Esophagus (tissue), 2 donors: ENCODE measurements at regions not wholly inside any gene's neighbourhood (a gene's known extent, or its start where the extent isn't known, plus 50 kb on each side); places are given as distances from the start of the nearest gene placed in this dataset.
"Not testable (repeated sequence)": the region's sequence is repeated elsewhere in the genome, so short reads cannot be mapped to it uniquely, and the experiment has no call there.

Experiments used
- H3K27ac ChIP-seq, 2 donors: one replicate each; pipeline ENCODE4 v1.5.1; 2013; ENCODE audit warnings: low read depth in 2 of 2, mild to moderate bottlenecking in 2 of 2, inconsistent platforms in 1 of 2, low read length in 1 of 2, moderate library complexity in 1 of 2
- H3K27me3 ChIP-seq, 2 donors: one replicate each; pipeline ENCODE4 v1.6.1; 2013; ENCODE audit warnings: low read length in 2 of 2, control low read depth in 1 of 2, mild to moderate bottlenecking in 1 of 2; ENCODE audit not compliant: insufficient read depth in 2 of 2, control insufficient read depth in 1 of 2
- H3K36me3 ChIP-seq, 2 donors: one replicate each; pipeline ENCODE4 v1.6.1; 2013; ENCODE audit warnings: low read length in 1 of 2; ENCODE audit not compliant: control insufficient read depth in 2 of 2, insufficient read depth in 2 of 2
- H3K4me1 ChIP-seq, 2 donors: one replicate each; pipeline ENCODE4 v1.6.1; 2013; ENCODE audit warnings: low read length in 1 of 2; ENCODE audit not compliant: control insufficient read depth in 2 of 2, insufficient read depth in 2 of 2
- H3K4me3 ChIP-seq, 2 donors: one replicate each; pipeline ENCODE4 v1.5.1; 2013; ENCODE audit warnings: low read length in 2 of 2, mild to moderate bottlenecking in 2 of 2, low read depth in 1 of 2, moderate library complexity in 1 of 2
- H3K9me3 ChIP-seq, 2 donors: one replicate each; pipeline ENCODE4 v1.6.1; 2013; ENCODE audit warnings: mild to moderate bottlenecking in 2 of 2, low read depth in 1 of 2, low read length in 1 of 2, moderate library complexity in 1 of 2; ENCODE audit not compliant: control insufficient read depth in 2 of 2, insufficient read depth in 1 of 2
- WGBS, 2 donors: extraction: QIAGEN DNeasy Blood & Tissue Kit; methylation state at CpG; one replicate each; pipeline ENCODE4 v1.1.7; 2013; 5-methylcytosine and 5-hydroxymethylcytosine counted together
- donor health status: healthy with polysubstance abuse.
- donor health status: Bipolar disorder and iron deficiency.

DNA sequence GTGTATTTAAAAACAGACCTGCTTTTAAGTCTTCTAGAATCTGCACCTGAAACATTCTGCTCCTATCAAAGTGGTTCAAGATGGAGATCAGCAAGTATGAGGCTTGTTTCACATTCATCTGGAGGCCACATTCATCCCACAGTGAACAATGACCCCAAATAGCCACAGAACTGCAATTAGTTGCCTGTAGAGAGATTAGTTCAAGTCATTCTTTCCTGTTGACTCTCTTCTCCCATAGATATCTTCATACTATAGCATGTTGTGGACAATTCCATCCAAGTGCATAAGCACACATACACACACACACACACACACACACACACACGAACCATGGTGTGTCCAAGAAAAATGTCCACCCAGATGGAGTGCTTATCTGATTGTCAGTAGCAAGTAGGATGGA lies 101.7 kb upstream of the FGGY start:
- no peaks in the 10 kb centered on the region for H3K27me3 ChIP-seq
- no peak overlapping the region for H3K27ac ChIP-seq
- WGBS, 2 donors: 73 to 87% methylated on average over 1 of the region's 1 CpG
- H3K9me3 ChIP-seq: no peaks in the 10 kb centered on the region
- no peak overlapping the region for H3K4me3 ChIP-seq
- no peaks in the 10 kb centered on the region for H3K4me1 ChIP-seq
- no peaks in the 10 kb centered on the region for H3K36me3 ChIP-seq

DNA sequence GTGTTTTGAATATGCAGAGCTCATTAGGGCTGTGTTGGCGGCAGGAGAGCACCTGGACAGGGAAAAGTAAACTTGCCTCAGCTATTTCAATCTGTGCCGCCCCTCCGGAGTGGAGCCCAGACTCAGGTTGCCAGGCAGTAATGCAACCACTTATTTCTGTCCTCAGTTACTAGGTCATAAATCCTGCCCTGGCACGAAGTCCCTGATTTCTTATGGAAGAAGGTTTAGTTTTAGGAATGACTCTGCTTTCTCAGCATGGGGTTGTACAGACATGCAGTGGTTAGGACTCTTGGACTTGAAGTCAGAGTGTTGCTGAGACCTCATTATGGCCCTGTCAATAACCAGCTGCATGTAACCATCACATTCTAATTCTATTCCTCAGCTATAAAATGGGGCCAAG lies 98.3 kb upstream of the FGGY start:
- Histone ChIP-seq H3K36me3 (no peaks in the 10 kb centered on the region), H3K4me3 (no peak overlapping the region), H3K9me3 (no peaks in the 10 kb centered on the region), H3K27ac (no peak overlapping the region), H3K4me1 (no peaks in the 10 kb centered on the region), H3K27me3 (no peaks in the 10 kb centered on the region)
- 48 to 53% methylated on average over 4 of the region's 4 CpGs for WGBS, 2 donors

DNA sequence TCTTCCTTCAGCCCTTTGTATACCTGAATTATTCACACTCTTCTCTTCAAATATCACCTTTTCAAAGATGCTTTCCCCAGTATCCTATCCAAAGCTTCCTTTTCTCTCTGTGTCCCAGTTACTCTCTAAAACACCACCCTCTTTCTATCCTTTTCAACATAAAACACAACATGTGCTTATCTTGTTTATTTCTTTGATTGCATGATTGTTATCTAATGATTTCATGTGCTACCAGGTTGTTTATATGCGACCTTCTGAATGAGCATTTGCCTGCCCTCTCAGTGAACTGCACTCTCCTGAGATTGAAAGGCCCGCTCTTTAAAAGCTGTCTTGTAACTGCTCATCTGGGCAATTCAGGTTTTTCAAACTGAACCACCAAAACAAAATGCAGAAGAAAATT lies 97.7 kb upstream of the FGGY start:
- Histone ChIP-seq H3K9me3 (no peaks in the 10 kb centered on the region), H3K4me3 (no peak overlapping the region), H3K27me3 (no peaks in the 10 kb centered on the region), H3K27ac (no peak overlapping the region), H3K36me3 (no peaks in the 10 kb centered on the region), H3K4me1 (no peaks in the 10 kb centered on the region)
- WGBS, 2 donors: 88 to 95% methylated on average over 2 of the region's 2 CpGs

DNA sequence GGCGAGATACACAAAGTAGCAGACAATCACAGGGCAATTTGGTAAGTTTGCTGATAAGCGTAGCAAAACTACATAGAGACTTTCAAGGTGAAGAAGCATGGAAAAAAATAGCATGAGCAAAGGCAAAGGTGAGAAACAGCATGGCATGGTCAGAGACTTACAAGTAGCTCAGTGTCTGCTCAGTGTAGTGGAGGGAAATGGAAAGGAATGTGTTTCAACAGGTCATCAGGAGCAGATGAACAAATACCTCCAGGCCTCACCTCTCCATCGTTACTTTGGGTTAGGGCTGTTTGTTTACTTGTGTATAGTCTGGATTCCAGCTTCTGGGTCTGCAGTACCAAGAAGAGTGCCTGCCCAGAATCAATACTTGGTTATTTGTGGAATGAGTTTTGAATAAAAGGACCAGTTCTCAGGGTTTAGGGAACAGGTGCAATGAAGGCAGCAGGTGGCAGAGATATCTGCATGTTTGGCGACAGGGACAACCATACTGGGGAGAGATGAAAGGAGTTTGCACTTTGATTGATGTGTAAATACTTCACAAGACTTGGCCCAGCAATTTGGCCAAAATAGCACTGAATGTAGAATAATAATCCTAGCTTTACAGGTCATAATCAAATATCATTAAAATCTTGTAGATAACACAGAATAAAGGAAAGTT lies 97.0 kb upstream of the FGGY start:
- H3K4me3 ChIP-seq: no peak overlapping the region
- WGBS, 2 donors: 63 to 83% methylated on average over 4 of the region's 4 CpGs

DNA sequence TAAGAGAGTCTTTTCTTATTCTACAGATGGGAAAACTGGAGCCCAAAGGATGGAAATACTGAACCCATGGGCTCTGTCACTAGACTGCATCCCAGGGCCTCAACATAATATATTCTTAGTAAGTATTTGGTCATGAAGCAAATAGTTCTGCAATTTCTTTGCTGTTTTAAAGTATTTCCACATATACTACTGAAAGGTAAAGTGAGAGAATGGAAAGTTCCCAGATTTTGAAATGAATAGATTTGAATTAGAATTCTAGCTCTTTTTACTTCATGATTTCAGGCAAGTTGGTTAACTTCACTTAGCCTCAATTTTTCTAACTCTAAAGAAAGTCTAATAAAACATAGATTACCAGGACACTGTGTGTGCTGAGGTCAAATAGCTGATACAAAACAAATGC lies 95.6 kb upstream of the FGGY start:
- H3K4me1 ChIP-seq: no peaks in the 10 kb centered on the region
- H3K36me3 ChIP-seq: no peaks in the 10 kb centered on the region
- no peaks in the 10 kb centered on the region for H3K27me3 ChIP-seq
- H3K4me3 ChIP-seq: no peak overlapping the region
- no peak overlapping the region for H3K27ac ChIP-seq
- H3K9me3 ChIP-seq: no peaks in the 10 kb centered on the region

More for the DNA sequence above, 97.0 kb upstream of the FGGY start:
- H3K36me3 ChIP-seq: no peaks in the 10 kb centered on the region
- H3K27ac ChIP-seq: no peak overlapping the region
- no peaks in the 10 kb centered on the region for H3K4me1 ChIP-seq
- no peaks in the 10 kb centered on the region for H3K27me3 ChIP-seq
- H3K9me3 ChIP-seq: no peaks in the 10 kb centered on the region

DNA sequence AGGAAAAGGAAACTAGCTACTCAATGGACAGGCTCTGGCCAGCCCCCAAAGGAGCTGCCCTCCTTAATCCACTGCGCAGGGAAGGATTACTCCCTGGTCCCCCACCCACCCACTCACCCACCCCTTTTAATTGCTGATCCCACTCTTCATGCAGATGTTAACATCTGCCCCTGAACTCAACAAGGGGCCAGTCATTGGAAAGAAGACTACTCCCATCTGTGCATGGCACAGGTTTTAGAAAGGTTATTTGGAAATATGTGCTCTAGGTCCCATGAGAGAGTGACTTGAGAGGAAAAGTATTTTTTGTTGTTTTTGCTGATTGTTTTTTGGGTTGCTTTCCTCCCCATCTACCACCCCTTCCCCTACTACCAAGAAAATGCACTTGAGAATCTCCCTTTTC lies 94.4 kb upstream of the FGGY start:
- WGBS, 2 donors: 83 to 92% methylated on average over 1 of the region's 1 CpG

DNA sequence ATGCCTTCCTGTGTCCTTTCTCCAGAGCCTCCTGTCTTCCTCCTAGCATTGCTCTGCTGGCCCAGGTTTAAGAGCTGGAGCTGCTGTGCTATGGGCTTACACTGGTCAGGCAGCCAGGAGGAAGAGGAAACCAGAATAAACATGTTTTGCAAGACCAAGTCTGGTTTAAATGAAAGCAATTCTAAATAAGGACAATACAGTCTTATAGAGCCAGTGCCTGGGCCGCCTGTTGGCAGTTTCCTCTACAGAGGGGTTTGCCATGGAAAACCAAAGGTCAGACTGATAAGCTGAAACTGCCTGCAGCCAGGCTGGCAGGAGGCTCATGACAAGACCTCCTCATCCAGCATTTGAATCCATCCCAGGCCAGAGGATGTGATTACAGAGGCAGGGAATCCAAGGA lies 92.9 kb upstream of the FGGY start:
- Histone ChIP-seq H3K4me1 (no peaks in the 10 kb centered on the region), H3K9me3 (no peaks in the 10 kb centered on the region), H3K27me3 (no peaks in the 10 kb centered on the region), H3K36me3 (no peaks in the 10 kb centered on the region), H3K4me3 (no peak overlapping the region), H3K27ac (peak overlapping the region; percentile 4 to 41)
- 41 to 56% methylated on average over 1 of the region's 1 CpG for WGBS, 2 donors

More for the DNA sequence above, 94.4 kb upstream of the FGGY start:
- Histone ChIP-seq H3K9me3 (no peaks in the 10 kb centered on the region), H3K4me3 (no peak overlapping the region), H3K27me3 (no peaks in the 10 kb centered on the region), H3K4me1 (no peaks in the 10 kb centered on the region), H3K36me3 (no peaks in the 10 kb centered on the region), H3K27ac (no peak overlapping the region)

DNA sequence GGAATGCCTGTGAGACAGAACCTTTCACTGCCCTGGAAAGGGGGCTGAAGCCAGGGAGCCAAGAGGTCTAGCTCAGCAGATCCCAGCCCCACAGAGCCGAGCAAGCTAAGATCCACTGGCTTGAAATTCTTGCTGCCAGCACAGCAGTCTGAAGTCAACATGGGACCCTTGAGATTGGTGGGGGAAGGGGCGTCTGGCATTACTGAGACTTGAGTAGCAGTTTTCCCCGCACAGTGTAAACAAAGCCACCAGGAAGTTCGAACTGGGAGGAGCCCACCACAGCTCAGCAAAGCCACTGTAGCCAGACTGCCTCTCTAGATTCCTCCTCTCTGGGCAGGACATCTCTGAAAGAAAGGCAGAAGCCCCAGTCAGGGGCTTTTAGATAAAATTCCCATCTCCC lies 90.3 kb upstream of the FGGY start:
- 66 to 76% methylated on average over 4 of the region's 4 CpGs for WGBS, 2 donors
- not testable (repeated sequence) for H3K4me1 ChIP-seq, H3K36me3 ChIP-seq, H3K27me3 ChIP-seq, H3K4me3 ChIP-seq, H3K9me3 ChIP-seq, H3K27ac ChIP-seq

DNA sequence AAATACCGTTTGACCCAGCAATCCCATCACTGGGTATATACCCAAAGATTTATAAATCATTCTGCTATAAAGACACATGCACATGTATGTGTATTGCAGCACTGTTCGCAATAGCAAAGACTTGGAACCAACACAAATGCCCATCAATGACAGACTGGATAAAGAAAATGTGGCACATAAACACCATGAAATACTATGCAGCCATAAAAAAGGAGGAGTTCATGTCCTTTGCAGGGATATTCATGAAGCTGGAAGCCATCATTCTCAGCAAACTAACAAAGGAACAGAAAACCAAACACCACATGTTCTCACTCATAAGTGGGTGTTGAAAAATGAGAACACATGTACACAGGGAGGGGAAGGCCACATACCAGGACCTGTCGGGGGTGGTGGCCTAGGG lies 86.5 kb upstream of the FGGY start:
- not testable (repeated sequence) for H3K4me3 ChIP-seq, H3K36me3 ChIP-seq, H3K9me3 ChIP-seq, H3K27ac ChIP-seq, H3K27me3 ChIP-seq, H3K4me1 ChIP-seq
- WGBS, 2 donors: 82 to 92% methylated on average over 3 of the region's 3 CpGs

DNA sequence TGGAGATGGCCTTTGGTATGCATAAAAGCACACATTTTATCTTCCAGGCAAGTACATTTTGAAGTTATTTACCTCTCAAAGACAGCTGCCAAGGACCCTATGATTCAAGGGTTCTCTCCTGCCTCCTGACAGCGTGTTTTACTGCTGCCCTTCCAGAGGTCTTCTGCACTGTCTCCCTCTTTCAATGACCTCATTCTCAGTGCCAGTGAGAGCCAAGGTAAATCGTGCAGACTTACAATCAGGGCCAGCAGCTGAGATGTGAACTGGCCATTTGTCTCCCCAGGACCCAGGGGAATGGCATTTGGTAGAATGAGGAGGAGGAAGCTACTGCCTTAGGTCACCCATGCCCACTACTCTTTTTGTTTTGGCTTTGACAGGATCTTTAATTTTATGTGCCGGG lies 84.2 kb upstream of the FGGY start:
- H3K4me1 ChIP-seq: peaks cover 0 to 3% of the 10 kb centered on the region in 2 donors

More for the DNA sequence above, 84.2 kb upstream of the FGGY start:
- Histone ChIP-seq H3K27ac (no peak overlapping the region), H3K27me3 (no peaks in the 10 kb centered on the region), H3K36me3 (no peaks in the 10 kb centered on the region), H3K9me3 (no peaks in the 10 kb centered on the region), H3K4me3 (no peak overlapping the region)
- WGBS, 2 donors: 78 to 82% methylated on average over 3 of the region's 3 CpGs
